ENCODE measurements at regions not wholly inside any gene's neighbourhood (a gene's known extent, or its start where the extent isn't known, plus 50 kb on each side); places are given as distances from the start of the nearest gene placed in this dataset.
"Not testable (repeated sequence)": the region's sequence is repeated elsewhere in the genome, so short reads cannot be mapped to it uniquely, and the experiment has no call there.

- DNase-seq: no peak
- no peaks in the 10 kb centered on the region for H3K4me1 ChIP-seq
- H3K4me3 ChIP-seq (ENCODE audit: low read depth, low read length): no peak overlapping the region
- no peak for TF ChIP-seq CTCF (IDR thresholded peaks at IDR 0.05; ENCODE audit: low read depth, low read length)
- no peaks in the 10 kb centered on the region for H3K36me3 ChIP-seq
- no peaks in the 10 kb centered on the region for H3K27me3 ChIP-seq
- H3K9me3 ChIP-seq: no peaks in the 10 kb centered on the region
Measured at GRCh38 chr5:164235300-164235891, 730.0 kb downstream of the MAT2B start.

- Histone ChIP-seq H3K4me3 (ENCODE audit: low read depth, low read length) (no peak overlapping the region), H3K9me3 (no peaks in the 10 kb centered on the region), H3K36me3 (no peaks in the 10 kb centered on the region), H3K27me3 (no peaks in the 10 kb centered on the region), H3K4me1 (no peaks in the 10 kb centered on the region)
- no peak for TF ChIP-seq CTCF (IDR thresholded peaks at IDR 0.05; ENCODE audit: low read depth, low read length)
- no peak for DNase-seq
Measured at GRCh38 chr5:164237486-164237885, 732.1 kb downstream of the MAT2B start.

GRCh38 chr5:164251781-164252180 is 746.4 kb downstream of the MAT2B start:
- H3K27me3 ChIP-seq; DNase-seq; H3K36me3 ChIP-seq; H3K4me1 ChIP-seq; H3K4me3 ChIP-seq (ENCODE audit: low read depth, low read length); H3K9me3 ChIP-seq: not testable (repeated sequence)

GRCh38 chr5:164253764-164254163 is 748.3 kb downstream of the MAT2B start:
- H3K27me3 ChIP-seq: no peaks in the 10 kb centered on the region
- DNase-seq: no peak
- H3K4me1 ChIP-seq: no peaks in the 10 kb centered on the region
- H3K36me3 ChIP-seq: no peaks in the 10 kb centered on the region
- H3K9me3 ChIP-seq: no peaks in the 10 kb centered on the region
- no peak overlapping the region for H3K4me3 ChIP-seq (ENCODE audit: low read depth, low read length)
- no peak for TF ChIP-seq CTCF (IDR thresholded peaks at IDR 0.05; ENCODE audit: low read depth, low read length)

- H3K9me3 ChIP-seq: no peaks in the 10 kb centered on the region
- no peak overlapping the region for H3K4me3 ChIP-seq (ENCODE audit: low read depth, low read length)
- no peaks in the 10 kb centered on the region for H3K27me3 ChIP-seq
- no peak for DNase-seq
- H3K4me1 ChIP-seq: no peaks in the 10 kb centered on the region
- TF ChIP-seq CTCF (IDR thresholded peaks at IDR 0.05; ENCODE audit: low read depth, low read length): peak; percentile 35
- no peaks in the 10 kb centered on the region for H3K36me3 ChIP-seq
Measured at GRCh38 chr5:164255598-164256213, 750.3 kb downstream of the MAT2B start.

DNA sequence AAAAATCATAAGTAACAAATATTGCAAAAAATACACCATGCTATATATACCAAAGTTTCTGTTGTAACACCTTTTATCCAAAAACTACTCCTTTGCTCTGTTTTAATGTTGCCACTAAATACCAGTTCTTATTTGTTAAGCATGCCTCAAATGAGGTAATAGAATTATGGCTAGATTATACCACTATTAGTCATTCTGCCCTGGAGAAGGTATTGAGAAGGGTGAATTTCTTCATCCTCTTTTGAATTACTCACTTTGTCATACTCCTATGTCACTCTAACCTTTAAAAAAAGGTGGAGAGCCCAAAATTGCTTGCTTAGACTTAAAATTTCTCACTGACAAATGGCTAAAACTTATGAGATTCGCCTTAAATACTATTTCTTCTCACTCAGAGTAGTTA is 750.9 kb downstream of the MAT2B start:
- no peaks in the 10 kb centered on the region for H3K36me3 ChIP-seq
- H3K4me1 ChIP-seq: no peaks in the 10 kb centered on the region
- no peaks in the 10 kb centered on the region for H3K9me3 ChIP-seq
- DNase-seq: no peak
- no peaks in the 10 kb centered on the region for H3K27me3 ChIP-seq
- no peak overlapping the region for H3K4me3 ChIP-seq (ENCODE audit: low read depth, low read length)
- no peak for TF ChIP-seq CTCF (IDR thresholded peaks at IDR 0.05; ENCODE audit: low read depth, low read length)

All from BE2C (cell line).